Mesendoderm (in vitro differentiated cells): ENCODE measurements at regions not wholly inside any gene's neighbourhood (a gene's known extent, or its start where the extent isn't known, plus 50 kb on each side); places are given as distances from the start of the nearest gene placed in this dataset.

Experiments used
- DNase-seq: peaks from one replicate; pipeline ENCODE4 v3.0.0; 2013
- H2AK5ac ChIP-seq: 2 replicates; pipeline ENCODE4 v1.6.1; 2013; ENCODE audit warnings: low read length, inconsistent platforms
- H2BK120ac ChIP-seq: 2 replicates; pipeline ENCODE4 v1.6.1; 2013; ENCODE audit warnings: low read depth, mild to moderate bottlenecking, low read length, moderate library complexity, mixed read lengths
- H2BK15ac ChIP-seq: replicated peaks from 2 replicates; pipeline ENCODE4 v1.6.1; 2013; ENCODE audit warnings: low read depth, mild to moderate bottlenecking, moderate library complexity
- H2BK5ac ChIP-seq: 2 replicates; pipeline ENCODE4 v1.6.1; 2013; ENCODE audit warnings: low read length, inconsistent platforms
- H3K18ac ChIP-seq: 2 replicates; pipeline ENCODE4 v1.6.1; 2013; ENCODE audit warnings: mild to moderate bottlenecking, low read length, mixed read lengths
- H3K23ac ChIP-seq: one replicate; pipeline ENCODE4 v1.6.1; 2013; ENCODE audit warnings: low read length
- H3K27ac ChIP-seq: 2 replicates; pipeline ENCODE4 v1.5.1; 2013; ENCODE audit warnings: low read depth, mild to moderate bottlenecking, inconsistent platforms, low read length, moderate library complexity
- H3K27me3 ChIP-seq: 2 replicates; pipeline ENCODE4 v1.6.1; 2013; ENCODE audit warnings: low read length, control low read depth, mild to moderate bottlenecking, inconsistent platforms; ENCODE audit not compliant: insufficient read depth, poor library complexity
- H3K36me3 ChIP-seq: 2 replicates; pipeline ENCODE4 v1.6.1; 2013; ENCODE audit warnings: low read length, inconsistent platforms; ENCODE audit not compliant: control insufficient read depth, insufficient read depth
- H3K4ac ChIP-seq: one replicate; pipeline ENCODE4 v1.6.1; 2013; ENCODE audit warnings: low read depth, mild to moderate bottlenecking, low read length, moderate library complexity
- H3K4me1 ChIP-seq: 2 replicates; pipeline ENCODE4 v1.6.1; 2013; ENCODE audit warnings: low read depth, low read length, inconsistent platforms; ENCODE audit not compliant: control insufficient read depth
- H3K4me2 ChIP-seq: 2 replicates; pipeline ENCODE4 v1.6.1; 2013; ENCODE audit warnings: low read length
- H3K4me3 ChIP-seq: 2 replicates; pipeline ENCODE4 v1.5.1; 2013; ENCODE audit warnings: mild to moderate bottlenecking, low read length
- H3K56ac ChIP-seq: one replicate; pipeline ENCODE4 v1.6.1; 2013; ENCODE audit warnings: low read length
- H3K79me1 ChIP-seq: 2 replicates; pipeline ENCODE4 v1.6.1; 2013; ENCODE audit warnings: low read length, inconsistent platforms
- H3K79me2 ChIP-seq: 2 replicates; pipeline ENCODE4 v1.6.1; 2013; ENCODE audit warnings: mild to moderate bottlenecking, low read length; ENCODE audit not compliant: control insufficient read depth, insufficient read depth
- H3K9ac ChIP-seq: 2 replicates; pipeline ENCODE4 v1.6.1; 2013; ENCODE audit warnings: low read length, inconsistent platforms
- H4K5ac ChIP-seq: one replicate; pipeline ENCODE4 v1.6.1; 2013; ENCODE audit warnings: low read length
- H4K8ac ChIP-seq: one replicate; pipeline ENCODE4 v1.6.1; 2013; ENCODE audit warnings: low read depth, mild to moderate bottlenecking, control low read depth, low read length, moderate library complexity
- WGBS: extraction: QIAGEN DNeasy Blood & Tissue Kit; methylation state at CpG from one replicate; pipeline ENCODE4 v1.1.7; 2013; ENCODE audit warnings: low lambda C conversion rate, missing lambda C conversion rate; ENCODE audit not compliant: insufficient coverage; ENCODE audit errors: extremely low coverage; 5-methylcytosine and 5-hydroxymethylcytosine counted together

DNA sequence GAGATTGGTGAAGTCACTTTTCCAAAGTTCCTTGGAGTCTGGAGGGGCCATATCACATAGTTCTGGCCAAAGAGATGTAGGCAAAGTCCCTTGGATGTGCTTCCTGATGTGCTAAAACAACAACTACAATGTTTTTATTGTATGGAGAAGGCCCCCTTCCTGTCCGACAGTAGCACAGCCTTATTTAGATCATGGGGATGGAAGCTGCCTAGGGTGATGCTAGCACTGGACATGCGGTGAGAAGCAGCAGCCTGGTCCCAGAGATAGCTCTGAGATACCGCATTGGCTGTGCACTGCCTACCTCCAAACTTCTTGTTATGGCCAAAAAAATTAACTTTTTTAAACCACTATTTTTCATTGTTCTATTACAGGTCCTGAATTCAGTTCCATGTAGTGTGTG lies 137.6 kb downstream of the AQP9 start:
- H2AK5ac ChIP-seq: no peak overlapping the region
- H3K79me1 ChIP-seq: no peaks in the 10 kb centered on the region
- no peaks in the 10 kb centered on the region for H3K36me3 ChIP-seq
- H3K23ac ChIP-seq: no peak overlapping the region
- no peak overlapping the region for H3K27ac ChIP-seq
- H3K4ac ChIP-seq: no peak overlapping the region
- no peaks in the 10 kb centered on the region for H3K79me2 ChIP-seq
- H3K27me3 ChIP-seq: no peaks in the 10 kb centered on the region
- no peak overlapping the region for H2BK5ac ChIP-seq
- WGBS: no CpG with 5 or more reads among the region's 3 CpGs
- no peak overlapping the region for H3K4me2 ChIP-seq
- H3K18ac ChIP-seq: no peak overlapping the region
- H2BK15ac ChIP-seq: no peak overlapping the region
- no peak overlapping the region for H3K56ac ChIP-seq
- H2BK120ac ChIP-seq: no peak overlapping the region
- H4K8ac ChIP-seq: no peak overlapping the region
- no peak overlapping the region for H4K5ac ChIP-seq
- no peaks in the 10 kb centered on the region for H3K4me1 ChIP-seq
- no peak overlapping the region for H3K4me3 ChIP-seq
- no peak overlapping the region for H3K9ac ChIP-seq
- no peak for DNase-seq

DNA sequence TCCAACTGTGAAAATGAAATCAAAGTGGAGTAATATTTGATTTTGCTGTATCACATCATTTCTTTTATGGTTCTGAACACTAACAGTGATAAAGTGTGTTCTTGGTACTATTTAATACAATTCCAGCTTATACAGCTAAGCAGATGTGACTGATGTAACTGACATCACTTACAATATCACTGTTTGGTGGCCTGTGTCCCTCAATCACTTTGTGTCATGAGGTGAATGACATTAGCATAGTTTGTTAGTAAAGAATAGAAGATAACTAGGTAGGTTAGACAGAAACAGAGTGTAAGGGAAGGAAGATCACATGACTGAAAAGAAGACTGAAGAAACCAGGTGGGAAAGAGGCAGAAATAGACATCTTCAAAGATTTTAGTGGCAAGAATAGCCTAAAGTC lies 138.7 kb downstream of the AQP9 start:
- no peaks in the 10 kb centered on the region for H3K36me3 ChIP-seq
- no peak overlapping the region for H3K27ac ChIP-seq
- H2BK15ac ChIP-seq: no peak overlapping the region
- H3K18ac ChIP-seq: no peak overlapping the region
- H3K4ac ChIP-seq: no peak overlapping the region
- H3K4me2 ChIP-seq: no peak overlapping the region
- no peaks in the 10 kb centered on the region for H3K4me1 ChIP-seq
- no peak overlapping the region for H3K56ac ChIP-seq
- no peak overlapping the region for H4K5ac ChIP-seq
- no peaks in the 10 kb centered on the region for H3K27me3 ChIP-seq
- H3K79me1 ChIP-seq: no peaks in the 10 kb centered on the region
- no peak overlapping the region for H2AK5ac ChIP-seq
- no peak overlapping the region for H3K4me3 ChIP-seq
- no peak overlapping the region for H3K23ac ChIP-seq
- no peak overlapping the region for H4K8ac ChIP-seq
- DNase-seq: no peak
- no peak overlapping the region for H3K9ac ChIP-seq
- no peaks in the 10 kb centered on the region for H3K79me2 ChIP-seq
- no peak overlapping the region for H2BK5ac ChIP-seq
- H2BK120ac ChIP-seq: no peak overlapping the region

DNA sequence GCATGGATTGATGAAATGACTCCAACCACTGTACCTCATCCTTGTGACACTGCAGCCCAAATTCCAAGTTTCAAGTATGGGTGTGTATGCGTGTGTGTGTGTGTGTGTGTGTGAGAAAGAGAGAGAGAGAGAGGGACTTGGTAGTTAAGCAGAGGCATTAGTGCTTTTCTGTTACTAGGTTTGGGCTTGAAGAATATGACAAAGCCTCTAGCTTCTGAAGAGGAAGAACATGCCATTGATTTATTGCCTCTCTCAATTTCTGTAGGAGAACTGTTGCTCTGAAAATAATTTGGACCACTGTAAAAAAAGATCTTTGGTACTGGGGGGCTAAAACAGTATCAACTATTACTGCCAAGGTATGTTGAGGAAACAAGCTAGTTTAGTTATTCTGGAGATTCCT lies 139.2 kb downstream of the AQP9 start:
- DNase-seq: no peak
- Histone ChIP-seq H2BK15ac (no peak overlapping the region), H4K5ac (no peak overlapping the region), H3K4me3 (no peak overlapping the region), H3K79me2 (no peaks in the 10 kb centered on the region), H3K79me1 (no peaks in the 10 kb centered on the region), H3K23ac (no peak overlapping the region), H2AK5ac (no peak overlapping the region), H3K36me3 (no peaks in the 10 kb centered on the region), H2BK120ac (no peak overlapping the region), H3K4me1 (no peaks in the 10 kb centered on the region), H3K56ac (no peak overlapping the region), H3K9ac (no peak overlapping the region), H3K18ac (no peak overlapping the region), H4K8ac (no peak overlapping the region), H2BK5ac (no peak overlapping the region), H3K4ac (no peak overlapping the region), H3K4me2 (no peak overlapping the region), H3K27ac (no peak overlapping the region), H3K27me3 (no peaks in the 10 kb centered on the region)
- no CpG with 5 or more reads among the region's 1 CpG for WGBS

GRCh38 chr15:58279106-58279505 lies 140.9 kb downstream of the AQP9 start:
- no CpG with 5 or more reads among the region's 3 CpGs for WGBS
- no peaks in the 10 kb centered on the region for H3K36me3 ChIP-seq
- no peak overlapping the region for H4K5ac ChIP-seq
- no peaks in the 10 kb centered on the region for H3K79me2 ChIP-seq
- H2AK5ac ChIP-seq: no peak overlapping the region
- H4K8ac ChIP-seq: no peak overlapping the region
- no peak overlapping the region for H3K4me2 ChIP-seq
- H3K18ac ChIP-seq: no peak overlapping the region
- H3K79me1 ChIP-seq: no peaks in the 10 kb centered on the region
- no peak overlapping the region for H2BK120ac ChIP-seq
- no peak overlapping the region for H3K27ac ChIP-seq
- H3K56ac ChIP-seq: no peak overlapping the region
- no peak overlapping the region for H3K4ac ChIP-seq
- H3K23ac ChIP-seq: no peak overlapping the region
- H3K27me3 ChIP-seq: no peaks in the 10 kb centered on the region
- DNase-seq: no peak
- H3K9ac ChIP-seq: no peak overlapping the region
- H2BK15ac ChIP-seq: no peak overlapping the region
- H2BK5ac ChIP-seq: no peak overlapping the region
- H3K4me3 ChIP-seq: no peak overlapping the region
- H3K4me1 ChIP-seq: no peaks in the 10 kb centered on the region

GRCh38 chr15:58279654-58280053 lies 141.5 kb downstream of the AQP9 start:
- no CpG with 5 or more reads among the region's 2 CpGs for WGBS
- no peak overlapping the region for H3K27ac ChIP-seq

GRCh38 chr15:58282060-58282708 lies 144.0 kb downstream of the AQP9 start:
- Histone ChIP-seq H3K56ac (no peak overlapping the region), H3K27ac (no peak overlapping the region), H3K36me3 (no peaks in the 10 kb centered on the region), H3K27me3 (no peaks in the 10 kb centered on the region), H3K79me1 (no peaks in the 10 kb centered on the region), H3K23ac (no peak overlapping the region), H4K8ac (no peak overlapping the region), H2BK5ac (no peak overlapping the region), H2BK15ac (no peak overlapping the region), H3K4me1 (no peaks in the 10 kb centered on the region), H2BK120ac (no peak overlapping the region), H2AK5ac (no peak overlapping the region), H3K79me2 (no peaks in the 10 kb centered on the region), H3K18ac (no peak overlapping the region), H3K4ac (no peak overlapping the region), H4K5ac (no peak overlapping the region), H3K4me3 (no peak overlapping the region), H3K4me2 (no peak overlapping the region), H3K9ac (no peak overlapping the region)
- WGBS: no CpG with 5 or more reads among the region's 3 CpGs
- DNase-seq: no peak

More at GRCh38 chr15:58279654-58280053, 141.5 kb downstream of the AQP9 start:
- H3K27me3 ChIP-seq: no peaks in the 10 kb centered on the region
- no peak overlapping the region for H2BK120ac ChIP-seq
- no peak overlapping the region for H3K18ac ChIP-seq
- H3K23ac ChIP-seq: no peak overlapping the region
- H3K36me3 ChIP-seq: no peaks in the 10 kb centered on the region
- H3K56ac ChIP-seq: no peak overlapping the region
- H3K4ac ChIP-seq: no peak overlapping the region
- H2AK5ac ChIP-seq: no peak overlapping the region
- no peak overlapping the region for H3K4me3 ChIP-seq
- H2BK5ac ChIP-seq: no peak overlapping the region
- no peak overlapping the region for H3K4me2 ChIP-seq
- no peaks in the 10 kb centered on the region for H3K4me1 ChIP-seq
- H4K5ac ChIP-seq: no peak overlapping the region
- H2BK15ac ChIP-seq: no peak overlapping the region
- H3K9ac ChIP-seq: no peak overlapping the region
- H4K8ac ChIP-seq: no peak overlapping the region
- H3K79me2 ChIP-seq: no peaks in the 10 kb centered on the region
- no peaks in the 10 kb centered on the region for H3K79me1 ChIP-seq
- DNase-seq: no peak
